BJ (cell line): ENCODE measurements at regions not wholly inside any gene's neighbourhood (a gene's known extent, or its start where the extent isn't known, plus 50 kb on each side); places are given as distances from the start of the nearest gene placed in this dataset.

Source experiments
- CTCF ChIA-PET: fragments of 350-600 bp; formaldehyde crosslinking; extraction: SDS; loops from one replicate; lab custom pipeline; 2021; ENCODE audit warnings: antibody characterized with exemption, inconsistent platforms; lab: Yijun Ruan, JAX
- POLR2A ChIA-PET: fragments of 300-600 bp; sonication (Branson Sonifier 250); formaldehyde crosslinking; extraction: SDS; loops from one replicate; lab custom pipeline; 2021; ENCODE audit warnings: antibody characterized with exemption; lab: Charles Lee
- DNase-seq: peaks from one replicate; pipeline ENCODE4 v3.0.0-alpha.2; 2011; ENCODE audit warnings: low read depth
- H3K27me3 ChIP-seq: 2 replicates; pipeline ENCODE4 v1.6.0; 2011; ENCODE audit warnings: low read length; ENCODE audit not compliant: control insufficient read depth, insufficient read depth
- H3K36me3 ChIP-seq: 2 replicates; pipeline ENCODE4 v1.5.1; 2011; ENCODE audit warnings: low read length; ENCODE audit not compliant: control insufficient read depth, insufficient read depth
- H3K4me3 ChIP-seq: 2 replicates; pipeline ENCODE4 v1.5.1; 2011; ENCODE audit warnings: low read depth, mild to moderate bottlenecking, control low read depth, low read length
- TF ChIP-seq, protein P1 (sequence below): IDR thresholded peaks from 2 replicates; pipeline ENCODE4 v1.5.1; 2011; ENCODE audit warnings: low read depth, mild to moderate bottlenecking, control low read depth, inconsistent platforms, low read length, moderate library complexity; ENCODE audit not compliant: insufficient read depth

GRCh38 chrY:15345471-15346155 is 821.3 kb downstream of the NLGN4Y start:
- no peaks in the 10 kb centered on the region for H3K36me3 ChIP-seq
- H3K4me3 ChIP-seq, result no peak overlapping the region
- no peak for DNase-seq
- TF ChIP-seq, protein P1, sequence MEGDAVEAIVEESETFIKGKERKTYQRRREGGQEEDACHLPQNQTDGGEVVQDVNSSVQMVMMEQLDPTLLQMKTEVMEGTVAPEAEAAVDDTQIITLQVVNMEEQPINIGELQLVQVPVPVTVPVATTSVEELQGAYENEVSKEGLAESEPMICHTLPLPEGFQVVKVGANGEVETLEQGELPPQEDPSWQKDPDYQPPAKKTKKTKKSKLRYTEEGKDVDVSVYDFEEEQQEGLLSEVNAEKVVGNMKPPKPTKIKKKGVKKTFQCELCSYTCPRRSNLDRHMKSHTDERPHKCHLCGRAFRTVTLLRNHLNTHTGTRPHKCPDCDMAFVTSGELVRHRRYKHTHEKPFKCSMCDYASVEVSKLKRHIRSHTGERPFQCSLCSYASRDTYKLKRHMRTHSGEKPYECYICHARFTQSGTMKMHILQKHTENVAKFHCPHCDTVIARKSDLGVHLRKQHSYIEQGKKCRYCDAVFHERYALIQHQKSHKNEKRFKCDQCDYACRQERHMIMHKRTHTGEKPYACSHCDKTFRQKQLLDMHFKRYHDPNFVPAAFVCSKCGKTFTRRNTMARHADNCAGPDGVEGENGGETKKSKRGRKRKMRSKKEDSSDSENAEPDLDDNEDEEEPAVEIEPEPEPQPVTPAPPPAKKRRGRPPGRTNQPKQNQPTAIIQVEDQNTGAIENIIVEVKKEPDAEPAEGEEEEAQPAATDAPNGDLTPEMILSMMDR, result no peak
- ChIA-PET CTCF (no interaction called here), POLR2A (no interaction called here)
- no peaks in the 10 kb centered on the region for H3K27me3 ChIP-seq

DNA sequence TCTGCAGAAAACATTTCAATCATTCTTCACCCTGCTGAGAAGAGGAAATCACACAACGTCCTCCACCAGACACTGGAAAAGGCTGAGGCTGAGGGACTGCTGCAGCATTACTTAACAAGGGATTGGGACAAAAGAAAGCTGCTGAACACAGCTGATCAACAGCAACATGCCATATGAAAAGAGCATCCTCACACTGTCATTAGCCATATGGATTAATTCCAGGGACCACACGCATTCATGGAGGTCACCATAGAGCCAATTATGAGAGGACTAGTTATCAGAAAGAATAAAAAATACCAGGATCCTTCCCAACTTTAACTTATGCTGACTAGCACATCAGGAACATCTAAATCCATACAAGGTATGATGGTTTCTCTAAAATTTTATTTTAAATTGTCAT is 825.0 kb downstream of the NLGN4Y start:
- H3K27me3 ChIP-seq, result no peaks in the 10 kb centered on the region
- TF ChIP-seq, protein P1, result no peak
- H3K36me3 ChIP-seq, result no peaks in the 10 kb centered on the region
- CTCF ChIA-PET, result no interaction called here
- POLR2A ChIA-PET, result no interaction called here
- no peak for DNase-seq
- no peak overlapping the region for H3K4me3 ChIP-seq

DNA sequence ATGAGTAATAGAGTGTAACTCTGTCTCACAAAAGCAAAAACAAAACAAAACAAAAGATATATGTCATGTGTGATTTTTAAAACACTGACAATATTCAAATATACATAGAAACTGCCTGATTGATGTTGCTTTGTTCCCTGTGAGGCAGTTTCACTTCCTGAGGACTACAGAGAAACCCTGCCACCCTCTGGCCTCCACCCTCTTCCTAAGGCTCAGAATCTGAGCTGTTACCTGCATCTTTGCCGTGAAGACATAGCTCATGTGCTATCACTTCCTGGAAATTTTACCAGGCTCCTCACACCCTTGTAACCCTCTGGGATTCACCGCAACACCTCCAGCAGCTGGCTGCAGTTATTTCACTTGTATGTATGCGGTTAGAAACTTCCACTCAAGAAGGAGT is 831.0 kb downstream of the NLGN4Y start:
- Histone ChIP-seq H3K4me3 (no peak overlapping the region), H3K27me3 (no peaks in the 10 kb centered on the region), H3K36me3 (no peaks in the 10 kb centered on the region)
- CTCF ChIA-PET, result no interaction called here
- DNase-seq, result no peak
- TF ChIP-seq, protein P1, result no peak
- POLR2A ChIA-PET, result no interaction called here

GRCh38 chrY:15360471-15360870 is 836.1 kb downstream of the NLGN4Y start:
- CTCF ChIA-PET, result no interaction called here
- POLR2A ChIA-PET, result no interaction called here
- no peak for DNase-seq
- Histone ChIP-seq H3K36me3 (no peaks in the 10 kb centered on the region), H3K4me3 (no peak overlapping the region), H3K27me3 (no peaks in the 10 kb centered on the region)
- TF ChIP-seq, protein P1, result peak; percentile 27; the same call in 1 of the 2 replicates

- no peak overlapping the region for H3K4me3 ChIP-seq
- H3K36me3 ChIP-seq, result no peaks in the 10 kb centered on the region
- no peaks in the 10 kb centered on the region for H3K27me3 ChIP-seq
- TF ChIP-seq, protein P1, result no peak
- ChIA-PET CTCF (no interaction called here), POLR2A (no interaction called here)
- DNase-seq, result no peak
Observed at GRCh38 chrY:15364996-15365395, 840.7 kb downstream of the NLGN4Y start.
